ENCODE measurements at regions not wholly inside any gene's neighbourhood (a gene's known extent, or its start where the extent isn't known, plus 50 kb on each side); places are given as distances from the start of the nearest gene placed in this dataset.

- peak; percentile 61; the same call in 1 of the 2 replicates for TF ChIP-seq ZBED4 (CRISPR knock-in tag; IDR thresholded peaks at IDR 0.05; ENCODE audit: borderline replicate concordance)
- peak; percentile 99 for TF ChIP-seq THAP9 (CRISPR knock-in tag; IDR thresholded peaks at IDR 0.05; ENCODE audit: borderline replicate concordance)
- TF ChIP-seq E2F2 (CRISPR knock-in tag; IDR thresholded peaks at IDR 0.05; ENCODE audit: borderline replicate concordance): no peak
- peak; percentile 88 for TF ChIP-seq JUN (CRISPR knock-in tag; IDR thresholded peaks at IDR 0.05)
- no peak; the same call in 1 of the 2 replicates for TF ChIP-seq SIX4 (CRISPR knock-in tag; IDR thresholded peaks at IDR 0.05)
- peak; percentile 75; the same call in 1 of the 2 replicates for TF ChIP-seq FOXK1 (CRISPR knock-in tag; IDR thresholded peaks at IDR 0.05; ENCODE audit: borderline replicate concordance, low read depth)
- TF ChIP-seq THRA (CRISPR knock-in tag; IDR thresholded peaks at IDR 0.05; ENCODE audit: borderline replicate concordance): peak; percentile 82; the same call in 1 of the 2 replicates
- TF ChIP-seq ZFP90 (CRISPR knock-in tag; IDR thresholded peaks at IDR 0.05; ENCODE audit: borderline replicate concordance): 0 out of 2 replicates have a peak, but pooled peaks have one; percentile 72
- TF ChIP-seq KDM2A (CRISPR knock-in tag; IDR thresholded peaks at IDR 0.05; ENCODE audit: borderline replicate concordance, low read depth): peak; percentile 42; the same call in 1 of the 2 replicates
- TF ChIP-seq ZNF142 (CRISPR knock-in tag; IDR thresholded peaks at IDR 0.05): peak; percentile 29; the same call in 1 of the 2 replicates
Measured at GRCh38 chr5:56358703-56359681, 125.9 kb upstream of the ANKRD55 start (continued).

All from HepG2 (cell line).